HepG2 (cell line): ENCODE measurements at regions not wholly inside any gene's neighbourhood (a gene's known extent, or its start where the extent isn't known, plus 50 kb on each side); places are given as distances from the start of the nearest gene placed in this dataset.
A peak's percentile ranks its signal among the peaks of the same experiment; 100 is the strongest.

Source experiments
- DNMT3B ChIP-seq: conservative IDR thresholded peaks from 2 replicates; pipeline ENCODE4 v1.6.1; 2016; ENCODE audit warnings: missing biosample characterization, control low read depth
- GTF3A ChIP-seq: sonication (generic); formaldehyde crosslinking; conservative IDR thresholded peaks from 2 replicates; pipeline ENCODE4 v1.4.0; 2020; ENCODE audit warnings: mild to moderate bottlenecking, missing genetic modification reagents
- HNF4G ChIP-seq, 2 experiments: sonication (generic) in 1 of 2; formaldehyde crosslinking in 1 of 2; IDR thresholded peaks; 2 replicates each; pipeline versions ENCODE4 v1.4.0 to v1.6.1; 2011 to 2020; ENCODE audit warnings: borderline replicate concordance in 2 of 2, low read depth in 2 of 2, mild to moderate bottlenecking in 2 of 2, low read length in 1 of 2, missing genetic modification reagents in 1 of 2, moderate library complexity in 1 of 2
- HOXA7 ChIP-seq: sonication (generic); formaldehyde crosslinking; IDR thresholded peaks from 2 replicates; pipeline ENCODE4 v1.8.1; 2022; ENCODE audit warnings: mild to moderate bottlenecking, missing genetic modification reagents, moderate library complexity
- JUND ChIP-seq: sonication (generic); formaldehyde crosslinking; IDR thresholded peaks from 2 replicates; pipeline ENCODE4 v1.8.0; 2022; ENCODE audit warnings: mild to moderate bottlenecking, missing genetic modification reagents
- KLF12 ChIP-seq: sonication (generic); formaldehyde crosslinking; IDR thresholded peaks from 2 replicates; pipeline ENCODE4 v1.4.0; 2020; ENCODE audit warnings: missing genetic modification reagents, borderline replicate concordance
- LRRFIP1 ChIP-seq: sonication (generic); formaldehyde crosslinking; conservative IDR thresholded peaks from 2 replicates; pipeline ENCODE4 v1.4.0; 2020; ENCODE audit warnings: missing genetic modification reagents
- MAFG ChIP-seq: sonication (generic); formaldehyde crosslinking; IDR thresholded peaks from 2 replicates; pipeline ENCODE4 v1.5.1; 2020; ENCODE audit warnings: mild to moderate bottlenecking, missing genetic modification reagents
- MBD4 ChIP-seq: IDR thresholded peaks from 2 replicates; pipeline ENCODE4 v1.6.1; 2012; ENCODE audit warnings: low read length, inconsistent platforms, borderline replicate concordance
- MTERF4 ChIP-seq: sonication (generic); formaldehyde crosslinking; IDR thresholded peaks from 2 replicates; pipeline ENCODE4 v1.8.0; 2023; ENCODE audit warnings: mild to moderate bottlenecking, missing genetic modification reagents
- MTF2 ChIP-seq: sonication (generic); formaldehyde crosslinking; IDR thresholded peaks from 2 replicates; pipeline ENCODE4 v1.5.0; 2020; ENCODE audit warnings: missing genetic modification reagents, borderline replicate concordance
- PAF1 ChIP-seq: IDR thresholded peaks from 2 replicates; pipeline ENCODE4 v1.6.1; 2016; ENCODE audit warnings: missing genetic modification reagents, missing compliant biosample characterization
- REPIN1 ChIP-seq: sonication (generic); formaldehyde crosslinking; IDR thresholded peaks from 2 replicates; pipeline ENCODE4 v1.8.0; 2022; ENCODE audit warnings: missing genetic modification reagents, low read depth, mild to moderate bottlenecking, borderline replicate concordance
- SETDB1 ChIP-seq: sonication (generic); formaldehyde crosslinking; IDR thresholded peaks from 2 replicates; pipeline ENCODE4 v1.5.1; 2020; ENCODE audit warnings: missing genetic modification reagents, mild to moderate bottlenecking, borderline replicate concordance
- SNAPC2 ChIP-seq: sonication (generic); formaldehyde crosslinking; IDR thresholded peaks from 2 replicates; pipeline ENCODE4 v1.8.1; 2022; ENCODE audit warnings: mild to moderate bottlenecking, missing genetic modification reagents
- SYNCRIP ChIP-seq: fragments of 200-400 bp; formaldehyde crosslinking; IDR thresholded peaks from 2 replicates; pipeline ENCODE4 v1.6.1; 2018; ENCODE audit warnings: mild to moderate bottlenecking, low read depth, low read length; ENCODE audit not compliant: insufficient read depth
- TCF7 ChIP-seq: sonication (generic); IDR thresholded peaks from 2 replicates; pipeline ENCODE4 v1.6.1; 2016; ENCODE audit warnings: antibody characterized with exemption, low read depth
- TEF ChIP-seq: sonication (generic); formaldehyde crosslinking; IDR thresholded peaks from 2 replicates; pipeline ENCODE4 v1.5.0; 2020; ENCODE audit warnings: missing genetic modification reagents
- TMF1 ChIP-seq: sonication (generic); formaldehyde crosslinking; IDR thresholded peaks from 2 replicates; pipeline ENCODE4 v1.8.1; 2022; ENCODE audit warnings: low read depth, missing genetic modification reagents
- ZEB1 ChIP-seq: IDR thresholded peaks from 2 replicates; pipeline ENCODE4 v1.6.1; 2012; ENCODE audit warnings: mild to moderate bottlenecking, low read depth, inconsistent platforms; ENCODE audit not compliant: insufficient replicate concordance
- ZFP1 ChIP-seq: IDR thresholded peaks from 2 replicates; pipeline ENCODE4 v1.6.1; 2016
- ZNF563 ChIP-seq: sonication (generic); formaldehyde crosslinking; IDR thresholded peaks from 2 replicates; pipeline ENCODE4 v1.8.0; 2022; ENCODE audit warnings: mild to moderate bottlenecking, moderate library complexity, missing genetic modification reagents
- ZNF792 ChIP-seq: IDR thresholded peaks from 2 replicates; pipeline ENCODE4 v1.6.1; 2016
- ZSCAN20 ChIP-seq: sonication (generic); formaldehyde crosslinking; IDR thresholded peaks from 2 replicates; pipeline ENCODE4 v1.4.0; 2020; ENCODE audit warnings: missing genetic modification reagents, mild to moderate bottlenecking, borderline replicate concordance
- TF ChIP-seq, protein P1 (sequence below): sonication (generic); formaldehyde crosslinking; IDR thresholded peaks from 2 replicates; pipeline ENCODE4 v1.5.0; 2020; ENCODE audit warnings: mild to moderate bottlenecking, missing genetic modification reagents, borderline replicate concordance

- TF ChIP-seq REPIN1 (no peak), SETDB1 (CRISPR knock-in tag) (no peak), TEF (CRISPR knock-in tag) (peak; percentile 90), JUND (CRISPR knock-in tag) (no peak), SYNCRIP (no peak), ZNF563 (CRISPR knock-in tag) (no peak), HNF4G (IDR thresholded peaks at IDR 0.05; ENCODE audit: borderline replicate concordance, low read depth, low read length) (no peak), HNF4G (CRISPR knock-in tag; IDR thresholded peaks at IDR 0.05; ENCODE audit: borderline replicate concordance, low read depth) (no peak), KLF12 (CRISPR knock-in tag) (no peak), MBD4 (no peak), SNAPC2 (CRISPR knock-in tag) (no peak), HOXA7 (CRISPR knock-in tag) (no peak), PAF1 (CRISPR knock-in tag) (no peak), MTERF4 (CRISPR knock-in tag) (no peak), DNMT3B (CRISPR knock-in tag) (no peak), MAFG (CRISPR knock-in tag) (no peak), ZFP1 (CRISPR knock-in tag) (no peak), LRRFIP1 (no peak), GTF3A (no peak), TMF1 (CRISPR knock-in tag) (no peak), MTF2 (CRISPR knock-in tag) (no peak), ZNF792 (CRISPR knock-in tag) (no peak), ZEB1 (no peak), ZSCAN20 (CRISPR knock-in tag) (no peak), TCF7 (peak; percentile 55; the same call in 1 of the 2 replicates)
- TF ChIP-seq, protein P1, sequence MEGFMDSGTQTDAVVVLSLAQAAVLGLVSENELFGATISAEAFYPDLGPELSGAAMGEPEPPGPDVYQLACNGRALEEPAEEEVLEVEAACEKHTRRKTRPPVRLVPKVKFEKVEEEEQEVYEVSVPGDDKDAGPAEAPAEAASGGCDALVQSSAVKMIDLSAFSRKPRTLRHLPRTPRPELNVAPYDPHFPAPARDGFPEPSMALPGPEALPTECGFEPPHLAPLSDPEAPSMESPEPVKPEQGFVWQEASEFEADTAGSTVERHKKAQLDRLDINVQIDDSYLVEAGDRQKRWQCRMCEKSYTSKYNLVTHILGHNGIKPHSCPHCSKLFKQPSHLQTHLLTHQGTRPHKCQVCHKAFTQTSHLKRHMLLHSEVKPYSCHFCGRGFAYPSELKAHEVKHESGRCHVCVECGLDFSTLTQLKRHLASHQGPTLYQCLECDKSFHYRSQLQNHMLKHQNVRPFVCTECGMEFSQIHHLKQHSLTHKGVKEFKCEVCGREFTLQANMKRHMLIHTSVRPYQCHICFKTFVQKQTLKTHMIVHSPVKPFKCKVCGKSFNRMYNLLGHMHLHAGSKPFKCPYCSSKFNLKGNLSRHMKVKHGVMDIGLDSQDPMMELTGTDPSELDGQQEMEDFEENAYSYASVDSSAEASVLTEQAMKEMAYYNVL: no peak
Measured at GRCh38 chr2:62292190-62292589, 96.3 kb downstream of the B3GNT2 start (continued).
